ENCODE measurements at regions not wholly inside any gene's neighbourhood (a gene's known extent, or its start where the extent isn't known, plus 50 kb on each side); places are given as distances from the start of the nearest gene placed in this dataset.

DNA sequence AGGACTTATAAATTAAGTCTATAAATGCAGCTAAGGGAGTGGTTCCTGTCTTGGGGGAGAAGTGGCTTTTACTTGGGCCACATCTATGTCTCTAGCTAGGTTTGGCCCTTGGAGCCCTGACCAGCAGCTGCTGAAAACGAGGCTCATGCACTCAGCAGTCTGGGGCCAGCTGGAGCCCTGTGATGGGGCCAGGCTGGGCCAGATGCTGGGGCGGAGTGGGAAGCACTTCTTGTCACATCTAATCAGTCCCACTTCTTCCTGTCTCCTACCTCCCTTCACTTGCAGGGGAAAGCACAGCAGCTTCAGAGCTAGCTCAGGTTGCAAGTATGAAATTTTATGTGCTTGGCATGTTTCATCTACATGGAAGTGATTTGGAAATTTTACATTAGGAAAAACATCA lies 209.9 kb upstream of the ROPN1 start:
- H4K91ac ChIP-seq (replicated peaks; ENCODE audit: insufficient read length, low read length) = no peak overlapping the region
- H2BK5ac ChIP-seq (ENCODE audit: low read depth, low read length) = no peak overlapping the region
- H3K4me1 ChIP-seq (replicated peaks in 1 of 4; ENCODE audit: control insufficient read depth in 3 of 4, insufficient read depth in 4 of 4, low read length in 3 of 4) = peaks cover 0 to 3% (median 0%) of the 10 kb centered on the region in 4 experiments; a peak in 2 of 7 replicates
- no peaks in the 10 kb centered on the region for H3K27me3 ChIP-seq (replicated peaks in 1 of 4; ENCODE audit: control insufficient read depth in 3 of 4, extremely low read depth in 1 of 4, insufficient read depth in 3 of 4, low read length in 3 of 4)
- no peak overlapping the region for H4K8ac ChIP-seq (ENCODE audit: extremely low read depth, insufficient read depth, low read length)
- H4K20me1 ChIP-seq (replicated peaks in 1 of 2; ENCODE audit: control insufficient read depth in 1 of 2, insufficient read depth in 2 of 2, low read length in 2 of 2) = no peaks in the 10 kb centered on the region
- H3K9me3 ChIP-seq (ENCODE audit: insufficient read depth in 2 of 2, low read depth in 1 of 2, low read length in 1 of 2) = no peaks in the 10 kb centered on the region; a peak in 1 of 4 replicates
- no peaks in the 10 kb centered on the region for H3K36me3 ChIP-seq (ENCODE audit: control insufficient read depth in 2 of 4, insufficient read depth in 4 of 4, low read length in 3 of 4)
- H4K5ac ChIP-seq (ENCODE audit: insufficient read length, low read depth, low read length) = no peak overlapping the region
- no peak for DNase-seq (ENCODE audit: low read depth in 1 of 2, low spot score in 2 of 2)
- 90% methylated on average over 2 of the region's 2 CpGs; no CpG with 5 or more reads in 1 of the 2 experiments for WGBS, 2 experiments (ENCODE audit: extremely low coverage in 1 of 2, insufficient coverage in 1 of 2, insufficient read length in 1 of 2, insufficient replicate concordance in 2 of 2, low coverage in 1 of 2, low lambda C conversion rate in 2 of 2, missing lambda C conversion rate in 1 of 2)
- no peak overlapping the region for H2AK5ac ChIP-seq (ENCODE audit: low read depth, low read length)
- H3K9ac ChIP-seq (replicated peaks in 1 of 4; ENCODE audit: extremely low read depth in 1 of 4, low read depth in 3 of 4, low read length in 3 of 4) = no peak overlapping the region
- H2BK20ac ChIP-seq (ENCODE audit: low read length) = no peak overlapping the region
- no peak overlapping the region for H3K23ac ChIP-seq (ENCODE audit: insufficient read length)
- H2BK12ac ChIP-seq (ENCODE audit: low read depth, low read length) = no peak overlapping the region
- no peak overlapping the region for H3K4me2 ChIP-seq (ENCODE audit: insufficient read depth in 1 of 2, low read depth in 2 of 2, low read length in 2 of 2)
- H3K56ac ChIP-seq (replicated peaks; ENCODE audit: insufficient read length, low read depth, low read length) = no peak overlapping the region
- no peak overlapping the region for H3K14ac ChIP-seq (ENCODE audit: insufficient read length)
- CTCF ChIA-PET (ENCODE audit: partially characterized antibody) = interaction anchor here (1.3 kb wide), 2 partner anchors 11 to 18 kb away, joined by 3 read pairs; no protein-coding TSS in a partner anchor
- POLR2A ChIA-PET (ENCODE audit: partially characterized antibody) = no interaction called here
- no peaks in the 10 kb centered on the region for H3K79me1 ChIP-seq (ENCODE audit: low read depth, low read length)
- no peak for FAIRE-seq
- no peak overlapping the region for H3K4ac ChIP-seq (replicated peaks; ENCODE audit: insufficient read length, low read depth, low read length)
- no peak overlapping the region for H2BK15ac ChIP-seq (ENCODE audit: low read length)
- no peak overlapping the region for H2AFZ ChIP-seq (ENCODE audit: low read length)
- no peak overlapping the region for H2BK120ac ChIP-seq (replicated peaks; ENCODE audit: low read depth, low read length)
- no peaks in the 10 kb centered on the region for H3K23me2 ChIP-seq (ENCODE audit: low read depth, low read length)
- H3K79me2 ChIP-seq (ENCODE audit: control insufficient read depth in 1 of 2, insufficient read depth in 2 of 2, low read length in 2 of 2) = no peaks in the 10 kb centered on the region
- H3K4me3 ChIP-seq (ENCODE audit: extremely low read depth in 1 of 4, insufficient read depth in 2 of 4, low read depth in 3 of 4, low read length in 4 of 4) = no peak overlapping the region
- H3K18ac ChIP-seq (ENCODE audit: extremely low read depth, low read length) = no peak overlapping the region
- H3K27ac ChIP-seq (ENCODE audit: low read depth, low read length) = no peak overlapping the region
- TF ChIP-seq ZNF274 (IDR thresholded peaks at IDR 0.05; ENCODE audit: borderline replicate concordance, extremely low read depth, low read length) = no peak
- TF ChIP-seq RNF2 (IDR thresholded peaks at IDR 0.05; ENCODE audit: borderline replicate concordance, low read depth, low read length, missing control alignments, poor library complexity, severe bottlenecking) = no peak
- TF ChIP-seq TEAD4 (IDR thresholded peaks at IDR 0.05; ENCODE audit: low read depth, low read length) = no peak
- TF ChIP-seq GTF2F1 (IDR thresholded peaks at IDR 0.05; ENCODE audit: borderline replicate concordance, low read depth, low read length) = no peak
